Adrenal gland (tissue), 5 donors: ENCODE measurements at regions not wholly inside any gene's neighbourhood (a gene's known extent, or its start where the extent isn't known, plus 50 kb on each side); places are given as distances from the start of the nearest gene placed in this dataset.

Source experiments
- CTCF ChIP-seq, 6 experiments: fragments of 450-650 bp in 4 of 6; fragments of 200-600 bp in 2 of 6; sonication (generic) in 1 of 6; IDR thresholded peaks; 1 replicate in 5 of 6; 2 replicates in 1 of 6; pipeline versions ENCODE4 v1.5.1 to v1.8.0; 2016 to 2021; ENCODE audit warnings: antibody characterized with exemption in 6 of 6, mild to moderate bottlenecking in 2 of 6, moderate library complexity in 1 of 6
- POLR2A ChIP-seq, 2 donors: fragments of 450-650 bp; IDR thresholded peaks; one replicate each; pipeline ENCODE4 v1.6.1; 2017; ENCODE audit warnings: antibody characterized with exemption in 2 of 2, mild to moderate bottlenecking in 2 of 2, moderate library complexity in 1 of 2
- donor health status: DM: no; HTN: no; CAD: no.

GRCh38 chr10:84660450-84661159, 332.2 kb downstream of the CCSER2 start:
- TF ChIP-seq CTCF (IDR thresholded peaks at IDR 0.05) (no peak), POLR2A (IDR thresholded peaks at IDR 0.05) (no peak)
